ENCODE measurements at regions not wholly inside any gene's neighbourhood (a gene's known extent, or its start where the extent isn't known, plus 50 kb on each side); places are given as distances from the start of the nearest gene placed in this dataset.

DNA sequence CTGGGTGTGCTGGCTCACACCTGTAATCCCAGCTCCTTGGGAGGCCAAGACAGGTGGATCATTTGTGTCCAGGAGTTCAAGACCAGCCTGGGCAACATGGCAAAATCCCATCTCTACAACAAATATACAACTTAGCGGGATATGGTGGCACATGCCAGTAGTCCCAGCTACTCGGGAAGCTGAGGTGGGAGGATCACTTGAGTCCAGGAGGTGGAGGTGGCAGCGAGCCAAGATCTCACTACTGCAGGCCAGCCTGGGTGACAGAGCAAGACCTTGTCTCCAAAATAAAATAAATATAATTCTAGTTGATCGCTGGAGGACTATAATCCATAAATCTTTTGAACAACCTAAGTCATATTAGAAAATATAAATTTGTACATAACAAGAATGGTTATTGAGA, 1061.5 kb upstream of the PCDH9 start:
- Histone ChIP-seq H4K20me1 (ENCODE audit: control insufficient read depth, extremely low read depth, insufficient read depth, low read length) (no peaks in the 10 kb centered on the region), H3K9me1 (ENCODE audit: control insufficient read depth, extremely low read depth, insufficient read depth, low read length) (no peaks in the 10 kb centered on the region), H3K36me3 (ENCODE audit: control insufficient read depth in 2 of 2, extremely low read depth in 1 of 2, insufficient read depth in 2 of 2, low read length in 2 of 2) (no peaks in the 10 kb centered on the region), H3K27me3 (ENCODE audit: control insufficient read depth, extremely low read depth, insufficient read depth, low read length) (no peaks in the 10 kb centered on the region), H3K4me2 (ENCODE audit: control insufficient read depth, extremely low read depth, insufficient read depth, low read depth, low read length) (no peak overlapping the region), H2AFZ (ENCODE audit: control insufficient read depth, low read length) (no peak overlapping the region), H3K9ac (ENCODE audit: control insufficient read depth, extremely low read depth, insufficient read depth, low read length) (no peak overlapping the region), H3K9me3 (ENCODE audit: control insufficient read depth, low read depth, low read length) (no peaks in the 10 kb centered on the region), H3K4me3 (ENCODE audit: control insufficient read depth in 2 of 3, extremely low read depth in 1 of 3, insufficient read depth in 2 of 3, low read depth in 1 of 3, low read length in 3 of 3) (no peak overlapping the region), H3K79me2 (ENCODE audit: control insufficient read depth, insufficient read depth, low read length) (no peaks in the 10 kb centered on the region), H3K27ac (ENCODE audit: control insufficient read depth, insufficient read depth, low read length) (no peak overlapping the region), H3K4me1 (ENCODE audit: control insufficient read depth, extremely low read depth, insufficient read depth, low read length) (no peaks in the 10 kb centered on the region)
- FAIRE-seq: no peak
- dilution Hi-C loops (cut with MboI; ENCODE audit: extremely low pct_ligation_motif_present, low sequenced_read_pairs): no loop called here
- no peak for TF ChIP-seq EZH2 (IDR thresholded peaks at IDR 0.05; ENCODE audit: low read length)
- TF ChIP-seq CTCF (optimal IDR thresholded peaks at IDR 0.05 in 1 of 3, IDR thresholded peaks at IDR 0.05 in 1 of 3, conservative IDR thresholded peaks at IDR 0.05 in 1 of 3; ENCODE audit: extremely low read depth in 1 of 3, insufficient read depth in 2 of 3, low read length in 3 of 3): no peak
- no peak for DNase-seq (ENCODE audit: low read depth, low spot score)

DNA sequence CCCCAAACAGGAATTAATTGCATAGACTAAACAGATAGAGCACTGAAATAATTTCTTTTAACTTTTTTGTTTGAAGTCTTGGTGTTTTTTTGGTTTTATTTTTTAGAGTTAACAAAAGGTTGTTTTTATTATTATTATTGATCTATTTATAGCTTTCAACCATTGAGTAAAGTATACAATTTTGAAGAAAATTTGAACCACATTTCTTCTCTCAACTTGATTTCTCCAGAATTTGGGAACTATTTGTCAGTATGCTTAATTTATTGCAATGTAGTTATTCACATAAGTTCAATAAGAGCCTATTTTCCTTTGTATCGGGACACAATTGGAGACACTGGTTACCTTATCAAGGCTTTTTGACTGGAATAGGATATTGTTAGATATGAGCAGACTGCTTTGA, 1045.6 kb upstream of the PCDH9 start:
- dilution Hi-C loops (cut with MboI; ENCODE audit: extremely low pct_ligation_motif_present, low sequenced_read_pairs): no loop called here
- no peaks in the 10 kb centered on the region for H3K79me2 ChIP-seq (ENCODE audit: control insufficient read depth, insufficient read depth, low read length)
- DNase-seq (ENCODE audit: low read depth, low spot score): no peak

More for the DNA sequence above, 1045.6 kb upstream of the PCDH9 start:
- H3K27ac ChIP-seq (ENCODE audit: control insufficient read depth, insufficient read depth, low read length): no peak overlapping the region
- no peaks in the 10 kb centered on the region for H3K9me1 ChIP-seq (ENCODE audit: control insufficient read depth, extremely low read depth, insufficient read depth, low read length)
- FAIRE-seq: no peak
- H3K27me3 ChIP-seq (ENCODE audit: control insufficient read depth, extremely low read depth, insufficient read depth, low read length): no peaks in the 10 kb centered on the region
- H3K9me3 ChIP-seq (ENCODE audit: control insufficient read depth, low read depth, low read length): no peaks in the 10 kb centered on the region
- H3K4me3 ChIP-seq (ENCODE audit: control insufficient read depth in 2 of 3, extremely low read depth in 1 of 3, insufficient read depth in 2 of 3, low read depth in 1 of 3, low read length in 3 of 3): no peak overlapping the region
- H3K4me1 ChIP-seq (ENCODE audit: control insufficient read depth, extremely low read depth, insufficient read depth, low read length): no peaks in the 10 kb centered on the region
- H4K20me1 ChIP-seq (ENCODE audit: control insufficient read depth, extremely low read depth, insufficient read depth, low read length): no peaks in the 10 kb centered on the region
- TF ChIP-seq CTCF (optimal IDR thresholded peaks at IDR 0.05 in 1 of 3, IDR thresholded peaks at IDR 0.05 in 1 of 3, conservative IDR thresholded peaks at IDR 0.05 in 1 of 3; ENCODE audit: extremely low read depth in 1 of 3, insufficient read depth in 2 of 3, low read length in 3 of 3): no peak
- TF ChIP-seq EZH2 (IDR thresholded peaks at IDR 0.05; ENCODE audit: low read length): no peak
- H3K4me2 ChIP-seq (ENCODE audit: control insufficient read depth, extremely low read depth, insufficient read depth, low read depth, low read length): no peak overlapping the region
- H3K36me3 ChIP-seq (ENCODE audit: control insufficient read depth in 2 of 2, extremely low read depth in 1 of 2, insufficient read depth in 2 of 2, low read length in 2 of 2): no peaks in the 10 kb centered on the region
- H2AFZ ChIP-seq (ENCODE audit: control insufficient read depth, low read length): no peak overlapping the region
- H3K9ac ChIP-seq (ENCODE audit: control insufficient read depth, extremely low read depth, insufficient read depth, low read length): no peak overlapping the region

All from keratinocyte (primary cell).